Neural progenitor cell (in vitro differentiated cells): ENCODE measurements at regions not wholly inside any gene's neighbourhood (a gene's known extent, or its start where the extent isn't known, plus 50 kb on each side); places are given as distances from the start of the nearest gene placed in this dataset.

Source experiments
- EZH2 ChIP-seq: fragments of 200-600 bp; sonication (generic); IDR thresholded peaks from 2 replicates; pipeline ENCODE4 v1.6.1; 2017; ENCODE audit warnings: antibody characterized with exemption, mild to moderate bottlenecking, moderate library complexity
- EZH2phosphoT487 ChIP-seq: fragments of 200-600 bp; sonication (generic); IDR thresholded peaks from 2 replicates; pipeline ENCODE4 v1.6.1; 2017; ENCODE audit warnings: antibody characterized with exemption
- TF ChIP-seq, protein P1 (sequence below): fragments of 200-600 bp; sonication (generic); IDR thresholded peaks from 2 replicates; pipeline ENCODE4 v1.5.1; 2017; ENCODE audit warnings: antibody characterized with exemption, mild to moderate bottlenecking

DNA sequence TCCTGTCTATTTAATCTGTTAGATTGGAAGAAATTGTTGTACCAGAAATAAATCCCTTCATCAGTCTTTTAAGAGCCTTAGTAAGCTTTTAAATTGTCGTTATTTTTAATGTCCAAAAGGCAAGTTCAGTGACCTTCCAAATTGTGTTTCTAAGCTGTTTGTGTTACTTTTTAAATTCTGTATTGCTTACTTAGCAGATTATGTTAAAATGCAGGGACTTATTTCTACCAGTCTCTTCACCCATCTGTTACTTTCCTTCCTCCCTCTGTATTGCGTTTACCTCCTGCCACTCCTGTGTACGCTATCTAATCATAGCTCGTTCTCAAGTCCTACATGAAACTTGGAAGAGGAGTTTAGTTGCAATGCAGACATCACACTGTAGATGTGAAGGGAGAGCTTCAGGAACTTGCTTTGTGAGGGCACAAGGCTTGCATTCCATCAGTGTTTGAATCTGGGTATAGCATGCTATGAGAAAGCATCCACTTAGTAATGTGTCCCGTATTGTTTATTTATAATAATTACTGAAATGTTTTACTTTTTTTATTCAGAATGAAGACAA lies 406.5 kb upstream of the RGS6 start:
- TF ChIP-seq, protein P1, sequence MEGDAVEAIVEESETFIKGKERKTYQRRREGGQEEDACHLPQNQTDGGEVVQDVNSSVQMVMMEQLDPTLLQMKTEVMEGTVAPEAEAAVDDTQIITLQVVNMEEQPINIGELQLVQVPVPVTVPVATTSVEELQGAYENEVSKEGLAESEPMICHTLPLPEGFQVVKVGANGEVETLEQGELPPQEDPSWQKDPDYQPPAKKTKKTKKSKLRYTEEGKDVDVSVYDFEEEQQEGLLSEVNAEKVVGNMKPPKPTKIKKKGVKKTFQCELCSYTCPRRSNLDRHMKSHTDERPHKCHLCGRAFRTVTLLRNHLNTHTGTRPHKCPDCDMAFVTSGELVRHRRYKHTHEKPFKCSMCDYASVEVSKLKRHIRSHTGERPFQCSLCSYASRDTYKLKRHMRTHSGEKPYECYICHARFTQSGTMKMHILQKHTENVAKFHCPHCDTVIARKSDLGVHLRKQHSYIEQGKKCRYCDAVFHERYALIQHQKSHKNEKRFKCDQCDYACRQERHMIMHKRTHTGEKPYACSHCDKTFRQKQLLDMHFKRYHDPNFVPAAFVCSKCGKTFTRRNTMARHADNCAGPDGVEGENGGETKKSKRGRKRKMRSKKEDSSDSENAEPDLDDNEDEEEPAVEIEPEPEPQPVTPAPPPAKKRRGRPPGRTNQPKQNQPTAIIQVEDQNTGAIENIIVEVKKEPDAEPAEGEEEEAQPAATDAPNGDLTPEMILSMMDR = no peak
- TF ChIP-seq EZH2 = no peak
- no peak for TF ChIP-seq EZH2phosphoT487
